K562 (cell line): ENCODE measurements at regions not wholly inside any gene's neighbourhood (a gene's known extent, or its start where the extent isn't known, plus 50 kb on each side); places are given as distances from the start of the nearest gene placed in this dataset.

Experiments
- ATAC-seq: fragments of 200-7000 bp; cut with Tn5 transposase; 3 replicates; pipeline ENCODE4 v1.9.1; 2020; ENCODE audit warnings: moderate library complexity
- BruUV-seq: library from RNA; stranded (reverse); fragments of 400-500 nt; replicated peaks from 2 replicates; lab custom pipeline; 2021; lab: Mats Ljungman, UMichigan
- CTCF ChIA-PET: fragments of 300-600 bp; formaldehyde crosslinking; extraction: SDS; loops from one replicate; lab custom pipeline; 2021; ENCODE audit warnings: low intra/inter-chr PET ratio; lab: Yijun Ruan, JAX
- POLR2A ChIA-PET: fragments of 300-600, 350-650 bp; sonication (Branson Sonifier 250); formaldehyde crosslinking; extraction: SDS; loops from one replicate; lab custom pipeline; 2021; ENCODE audit warnings: antibody characterized with exemption, inconsistent platforms; lab: Yijun Ruan, JAX
- DNase-seq, 4 experiments: peaks; one replicate each; pipeline versions ENCODE4 v3.0.0 to v3.0.0-alpha.2; 2011 to 2018; ENCODE audit warnings: low spot score in 3 of 4, mixed read lengths in 3 of 4; ENCODE audit errors: extremely low read depth in 1 of 4
- FAIRE-seq: peaks from 2 replicates; lab custom pipeline; 2011; peaks lifted over from hg19 to GRCh38; lab: Jason Lieb, UNC
- H2AFZ ChIP-seq: 2 replicates; pipeline ENCODE4 v1.6.0; 2011; ENCODE audit warnings: low read depth, low read length, control low read depth, inconsistent platforms
- H3K27ac ChIP-seq: fragments of 200-600 bp; 3 replicates; pipeline ENCODE4 v1.8.0; 2011; ENCODE audit warnings: low read depth, mild to moderate bottlenecking, control low read depth, inconsistent platforms, low read length, moderate library complexity, mixed read lengths; ENCODE audit errors: extremely low read depth
- H3K27me3 ChIP-seq, 2 experiments: fragments of 300-600 bp in 1 of 2; 2 replicates in 1 of 2; 3 replicates in 1 of 2; pipeline versions ENCODE4 v1.6.0 to v1.8.0; 2011; ENCODE audit warnings: inconsistent platforms in 2 of 2, low read length in 2 of 2, mild to moderate bottlenecking in 1 of 2, mixed read lengths in 1 of 2, moderate library complexity in 1 of 2; ENCODE audit not compliant: control insufficient read depth in 2 of 2, insufficient read depth in 2 of 2
- H3K36me3 ChIP-seq: fragments of 300-600 bp; 3 replicates; pipeline ENCODE4 v1.8.0; 2011; ENCODE audit warnings: mild to moderate bottlenecking, low read length, inconsistent platforms; ENCODE audit not compliant: control insufficient read depth, insufficient read depth
- H3K4me1 ChIP-seq, 2 experiments: fragments of 200-600 bp in 1 of 2; replicated peaks in 1 of 2; 2 replicates in 1 of 2; 3 replicates in 1 of 2; pipeline versions ENCODE4 v1.5.1 to v1.8.0; 2011; ENCODE audit warnings: inconsistent platforms in 2 of 2, low read length in 2 of 2, mild to moderate bottlenecking in 1 of 2, mixed read lengths in 1 of 2, moderate library complexity in 1 of 2; ENCODE audit not compliant: control insufficient read depth in 2 of 2, insufficient read depth in 2 of 2
- H3K4me2 ChIP-seq: 2 replicates; pipeline ENCODE4 v1.6.1; 2011; ENCODE audit warnings: low read length, control low read depth, inconsistent platforms, mixed read lengths; ENCODE audit not compliant: insufficient read depth
- H3K4me3 ChIP-seq: fragments of 200-600 bp; sonication (generic), shearing (Covaris generic); 2 replicates; pipeline ENCODE4 v1.5.1; 2016; ENCODE audit warnings: control low read depth, inconsistent platforms
- H3K79me2 ChIP-seq: fragments of 200-600 bp; 3 replicates; pipeline ENCODE4 v1.8.0; 2011; ENCODE audit warnings: low read length, inconsistent platforms; ENCODE audit not compliant: control insufficient read depth, insufficient read depth
- H3K9ac ChIP-seq, 2 experiments: 2 replicates each; pipeline versions ENCODE4 v1.6.0 to v1.6.1; 2011; ENCODE audit warnings: low read depth in 2 of 2, low read length in 2 of 2, control low read depth in 1 of 2, inconsistent platforms in 1 of 2, mild to moderate bottlenecking in 1 of 2, mixed read lengths in 1 of 2; ENCODE audit not compliant: insufficient read depth in 1 of 2
- H3K9me1 ChIP-seq: one replicate; pipeline ENCODE4 v1.6.0; 2011; ENCODE audit warnings: inconsistent platforms, mild to moderate bottlenecking, low read length, moderate library complexity; ENCODE audit not compliant: control insufficient read depth, insufficient read depth
- H3K9me3 ChIP-seq: replicated peaks from 2 replicates; pipeline ENCODE4 v1.5.1; 2011; ENCODE audit warnings: low read depth, low read length, inconsistent platforms; ENCODE audit not compliant: control insufficient read depth, insufficient read depth
- H4K20me1 ChIP-seq: replicated peaks from 2 replicates; pipeline ENCODE4 v1.6.1; 2011; ENCODE audit warnings: low read length, inconsistent platforms, mixed read lengths; ENCODE audit not compliant: control insufficient read depth, insufficient read depth
- CBFA2T3 ChIP-seq: fragments of 450-650 bp; IDR thresholded peaks from 2 replicates; pipeline ENCODE4 v1.6.1; 2017
- FOSL1 ChIP-seq: fragments of 200-800 bp; sonication (Bioruptor generic); conservative IDR thresholded peaks from 2 replicates; pipeline ENCODE4 v1.6.1; 2016; ENCODE audit warnings: missing genetic modification characterization, missing compliant biosample characterization
- KDM1A ChIP-seq, 2 experiments: fragments of 450-650 bp; IDR thresholded peaks; 2 replicates each; pipeline ENCODE4 v1.6.1; 2016; ENCODE audit warnings: mild to moderate bottlenecking in 2 of 2
- PYGO2 ChIP-seq: fragments of 450-650 bp; IDR thresholded peaks from 2 replicates; pipeline ENCODE4 v1.6.1; 2016; ENCODE audit warnings: mild to moderate bottlenecking, missing genetic modification characterization, moderate library complexity, missing compliant biosample characterization
- SIX5 ChIP-seq, 2 experiments: IDR thresholded peaks; 2 replicates each; pipeline ENCODE4 v1.6.1; 2011; ENCODE audit warnings: low read length in 2 of 2, borderline replicate concordance in 1 of 2, low read depth in 1 of 2, mild to moderate bottlenecking in 1 of 2, moderate library complexity in 1 of 2; ENCODE audit not compliant: insufficient read depth in 1 of 2
- WGBS: fragments of 100-300 bp; shearing (Covaris generic); methylation state at CpG from one replicate; pipeline ENCODE4 v1.1.6; 2016; ENCODE audit warnings: low coverage, mixed read lengths; ENCODE audit not compliant: insufficient coverage; ENCODE audit errors: missing lambda C conversion rate; 5-methylcytosine and 5-hydroxymethylcytosine counted together
- in situ Hi-C: fragments of 300-500 bp; cut with MboI; formaldehyde crosslinking; loops from 4 replicates; pipeline ENCODE4 v1.15.0; 2018; ENCODE audit warnings: inconsistent platforms, mixed read lengths
- intact Hi-C: fragments of 100-400 bp; cut with micrococcal nuclease; formaldehyde crosslinking; loops from 2 replicates; pipeline ENCODE4 v1.14.2; 2022

DNA sequence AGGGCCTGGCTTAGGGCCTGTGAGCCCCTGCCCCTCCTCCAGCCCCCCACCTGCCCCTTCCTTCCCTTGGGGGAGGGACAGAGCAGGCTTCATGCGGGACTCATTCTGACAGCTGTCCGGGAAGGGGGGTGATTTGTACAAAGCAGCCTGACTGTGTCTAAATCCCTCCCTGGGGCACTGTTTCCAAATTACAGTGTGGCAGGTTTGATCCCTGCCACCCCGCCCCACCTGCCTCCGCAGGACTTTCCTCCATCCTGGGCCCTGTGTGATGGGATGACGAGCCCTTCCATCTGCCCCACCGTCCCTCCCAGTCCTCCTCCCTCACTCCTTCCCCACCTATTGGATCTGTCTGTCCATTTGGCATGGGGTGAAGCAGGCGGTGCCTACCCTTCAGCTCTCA, 363.9 kb downstream of the BCL11B start:
- no TSS peak for BruUV-seq
- H3K27me3 ChIP-seq: peaks cover 0 to 7% of the 10 kb centered on the region in 2 experiments; a peak in 1 of 5 replicates
- no peak overlapping the region for H3K27ac ChIP-seq
- H2AFZ ChIP-seq: no peak overlapping the region
- ATAC-seq (no peak), FAIRE-seq (no peak), DNase-seq (no peak)
- intact Hi-C loops: no loop called here
- no peaks in the 10 kb centered on the region for H3K9me3 ChIP-seq
- no peaks in the 10 kb centered on the region for H3K36me3 ChIP-seq
- H3K4me1 ChIP-seq: no peaks in the 10 kb centered on the region
- no peaks in the 10 kb centered on the region for H4K20me1 ChIP-seq
- no peak overlapping the region for H3K4me2 ChIP-seq
- TF ChIP-seq SIX5 (IDR thresholded peaks at IDR 0.05; ENCODE audit: borderline replicate concordance in 1 of 2, insufficient read depth in 1 of 2, low read depth in 1 of 2, low read length in 2 of 2): no peak
- 0% methylated on average over 3 of the region's 7 CpGs for WGBS
- ChIA-PET CTCF (no interaction called here), POLR2A (no interaction called here)
- no peak overlapping the region for H3K9ac ChIP-seq
- in situ Hi-C loops: no loop called here
- no peaks in the 10 kb centered on the region for H3K79me2 ChIP-seq
- no peaks in the 10 kb centered on the region for H3K9me1 ChIP-seq
- no peak overlapping the region for H3K4me3 ChIP-seq

DNA sequence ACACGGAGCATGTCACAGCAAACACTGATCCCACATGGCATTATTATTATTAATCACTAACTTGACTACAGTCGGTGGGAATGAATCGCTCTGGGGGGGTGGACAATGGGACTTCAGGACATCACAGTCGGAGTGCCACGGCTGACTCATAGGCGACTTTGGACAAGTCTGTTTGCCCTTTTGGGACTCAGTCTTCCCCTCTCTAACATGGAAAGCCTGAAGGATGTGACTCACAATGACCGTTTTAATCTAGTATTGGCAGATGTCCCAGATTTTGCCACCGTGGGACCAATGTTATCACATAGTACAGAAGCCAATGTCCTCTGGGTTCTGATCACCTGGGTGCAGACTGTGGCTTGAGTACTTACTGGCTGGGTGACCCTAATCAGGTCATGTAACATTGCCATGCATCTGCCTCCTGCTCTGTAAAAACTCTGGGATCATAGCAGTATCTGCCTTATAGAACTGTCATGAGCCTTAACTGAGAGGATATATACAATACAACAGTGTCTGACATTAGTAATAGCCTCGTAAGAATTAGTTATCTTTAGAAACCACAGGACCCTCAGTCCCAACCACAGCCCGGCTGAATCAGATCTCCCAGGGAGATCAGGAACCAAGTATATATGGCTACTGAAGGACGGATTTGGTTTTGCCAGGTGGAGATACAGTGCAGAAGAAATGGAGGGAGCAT, 362.6 kb downstream of the BCL11B start:
- H3K27me3 ChIP-seq: peaks cover 0 to 7% of the 10 kb centered on the region in 2 experiments; a peak in 1 of 5 replicates
- intact Hi-C loops (no loop called here), in situ Hi-C loops (no loop called here)
- H3K4me3 ChIP-seq: no peak overlapping the region
- WGBS: 0% methylated on average over 10 of the region's 11 CpGs
- no peaks in the 10 kb centered on the region for H3K9me1 ChIP-seq
- no peaks in the 10 kb centered on the region for H3K36me3 ChIP-seq
- TF ChIP-seq CBFA2T3: peak; percentile 17; the same call in 1 of the 2 replicates
- TF ChIP-seq PYGO2 (tag): no peak
- no peak for TF ChIP-seq KDM1A (IDR thresholded peaks at IDR 0.05)
- TF ChIP-seq FOSL1: peak; percentile 59
- H3K79me2 ChIP-seq: no peaks in the 10 kb centered on the region
- no peak overlapping the region for H3K27ac ChIP-seq
- no peaks in the 10 kb centered on the region for H4K20me1 ChIP-seq
- BruUV-seq: no TSS peak
- FAIRE-seq: no peak
- ChIA-PET POLR2A (no interaction called here), CTCF (no interaction called here)
- no peak for ATAC-seq
- DNase-seq: no peak
- no peaks in the 10 kb centered on the region for H3K9me3 ChIP-seq
- H3K4me1 ChIP-seq: no peaks in the 10 kb centered on the region
- H3K4me2 ChIP-seq: no peak overlapping the region
- no peak overlapping the region for H3K9ac ChIP-seq
- no peak overlapping the region for H2AFZ ChIP-seq
